Natural killer cell (primary cell): ENCODE measurements at regions not wholly inside any gene's neighbourhood (a gene's known extent, or its start where the extent isn't known, plus 50 kb on each side); places are given as distances from the start of the nearest gene placed in this dataset.
A peak's percentile ranks its signal among the peaks of the same experiment; 100 is the strongest.

Experiments
- ATAC-seq, 3 donors: fragments of 150-1000 bp in 2 of 3; fragments of 200-7000 bp in 1 of 3; cut with Tn5 transposase; 1 replicate in 1 of 3; 2 replicates in 2 of 3; pipeline ENCODE4 v1.10.0; 2021; ENCODE audit warnings: mild to moderate bottlenecking in 2 of 3, moderate library complexity in 2 of 3
- DNase-seq, 2 donors: peaks; one replicate each; pipeline versions ENCODE4 v3.0.0 to v3.0.0-alpha.2; 2013 to 2021; ENCODE audit warnings: mixed read lengths in 1 of 2
- H3K27ac ChIP-seq: one replicate; pipeline ENCODE4 v1.5.1; 2013; ENCODE audit warnings: mild to moderate bottlenecking, low read length
- H3K27me3 ChIP-seq: one replicate; pipeline ENCODE4 v1.6.1; 2013; ENCODE audit warnings: low read length; ENCODE audit not compliant: control insufficient read depth, insufficient read depth
- H3K36me3 ChIP-seq: one replicate; pipeline ENCODE4 v1.6.1; 2013; ENCODE audit warnings: low read length; ENCODE audit not compliant: control insufficient read depth, insufficient read depth
- H3K4me1 ChIP-seq: one replicate; pipeline ENCODE4 v1.6.1; 2013; ENCODE audit warnings: low read length; ENCODE audit not compliant: control insufficient read depth, insufficient read depth
- H3K4me3 ChIP-seq: one replicate; pipeline ENCODE4 v1.5.1; 2013; ENCODE audit warnings: low read length
- H3K9me3 ChIP-seq: one replicate; pipeline ENCODE4 v1.6.1; 2013; ENCODE audit warnings: low read length; ENCODE audit not compliant: control insufficient read depth, insufficient read depth
- H3K27ac Mint-ChIP-seq, 2 donors: one replicate each; pipeline ENCODE4 v1.8.0; 2022; ENCODE audit warnings: mild to moderate bottlenecking in 2 of 2, mixed read lengths in 2 of 2, moderate library complexity in 1 of 2
- H3K27me3 Mint-ChIP-seq, 2 donors: one replicate each; pipeline ENCODE4 v1.8.0; 2022; ENCODE audit warnings: low read depth in 2 of 2, mixed read lengths in 2 of 2
- H3K36me3 Mint-ChIP-seq: one replicate; pipeline ENCODE4 v1.8.0; 2022; ENCODE audit warnings: mixed read lengths
- H3K4me1 Mint-ChIP-seq, 2 donors: one replicate each; pipeline ENCODE4 v1.8.0; 2022; ENCODE audit warnings: mixed read lengths in 2 of 2
- H3K4me3 Mint-ChIP-seq: one replicate; pipeline ENCODE4 v1.8.0; 2022; ENCODE audit warnings: mild to moderate bottlenecking, moderate library complexity, mixed read lengths
- H3K9me3 Mint-ChIP-seq, 2 donors: one replicate each; pipeline ENCODE4 v1.8.0; 2022; ENCODE audit warnings: mixed read lengths in 2 of 2
- WGBS: methylation state at CpG from one replicate; pipeline ENCODE4 v1.1.7; 2013; ENCODE audit warnings: missing lambda C conversion rate; ENCODE audit not compliant: insufficient coverage; 5-methylcytosine and 5-hydroxymethylcytosine counted together
- intact Hi-C: fragments of 100-400 bp; cut with micrococcal nuclease; formaldehyde crosslinking; loops from one replicate; pipeline ENCODE4 v1.14.2; 2022
- TF ChIP-seq, protein P1 (sequence below): fragments of 200-600 bp; IDR thresholded peaks from one replicate; pipeline ENCODE4 v1.8.0; 2022; ENCODE audit warnings: antibody characterized with exemption

DNA sequence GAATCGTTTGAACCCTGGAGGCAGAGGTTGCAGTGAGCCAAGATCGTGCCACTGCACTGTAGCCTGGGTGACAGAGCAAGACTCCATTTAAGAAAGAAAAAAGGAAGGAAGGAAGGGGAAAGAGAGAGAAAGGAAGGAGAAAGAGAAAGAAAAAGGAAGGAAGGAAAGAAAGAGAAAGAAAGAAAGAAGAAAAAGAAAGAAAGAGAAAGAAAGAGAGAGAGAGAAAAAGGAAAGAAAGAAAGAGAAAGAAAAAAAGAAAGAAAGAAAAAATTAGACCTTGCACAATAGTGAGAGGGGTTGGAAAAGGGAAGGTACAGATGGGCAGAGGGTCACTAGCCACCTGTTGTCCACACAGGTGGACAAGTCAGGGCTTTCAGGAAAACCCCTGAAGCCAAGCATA is 57.6 kb upstream of the RTL6 start:
- Histone ChIP-seq H3K27me3 (no peaks in the 10 kb centered on the region), H3K27ac (no peak overlapping the region), H3K4me1 (peaks cover 7% of the 10 kb centered on the region), H3K9me3 (no peaks in the 10 kb centered on the region), H3K36me3 (no peaks in the 10 kb centered on the region), H3K4me3 (no peak overlapping the region)
- DNase-seq, result no peak
- WGBS, result 96% methylated on average over 2 of the region's 2 CpGs
- intact Hi-C loops, result no loop called here
- no peaks in the 10 kb centered on the region for H3K36me3 Mint-ChIP-seq
- ATAC-seq, result no peak
- no peaks in the 10 kb centered on the region for H3K4me1 Mint-ChIP-seq
- no peak overlapping the region for H3K27ac Mint-ChIP-seq
- TF ChIP-seq, protein P1, sequence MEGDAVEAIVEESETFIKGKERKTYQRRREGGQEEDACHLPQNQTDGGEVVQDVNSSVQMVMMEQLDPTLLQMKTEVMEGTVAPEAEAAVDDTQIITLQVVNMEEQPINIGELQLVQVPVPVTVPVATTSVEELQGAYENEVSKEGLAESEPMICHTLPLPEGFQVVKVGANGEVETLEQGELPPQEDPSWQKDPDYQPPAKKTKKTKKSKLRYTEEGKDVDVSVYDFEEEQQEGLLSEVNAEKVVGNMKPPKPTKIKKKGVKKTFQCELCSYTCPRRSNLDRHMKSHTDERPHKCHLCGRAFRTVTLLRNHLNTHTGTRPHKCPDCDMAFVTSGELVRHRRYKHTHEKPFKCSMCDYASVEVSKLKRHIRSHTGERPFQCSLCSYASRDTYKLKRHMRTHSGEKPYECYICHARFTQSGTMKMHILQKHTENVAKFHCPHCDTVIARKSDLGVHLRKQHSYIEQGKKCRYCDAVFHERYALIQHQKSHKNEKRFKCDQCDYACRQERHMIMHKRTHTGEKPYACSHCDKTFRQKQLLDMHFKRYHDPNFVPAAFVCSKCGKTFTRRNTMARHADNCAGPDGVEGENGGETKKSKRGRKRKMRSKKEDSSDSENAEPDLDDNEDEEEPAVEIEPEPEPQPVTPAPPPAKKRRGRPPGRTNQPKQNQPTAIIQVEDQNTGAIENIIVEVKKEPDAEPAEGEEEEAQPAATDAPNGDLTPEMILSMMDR, result no peak
- peaks cover 20 to 31% of the 10 kb centered on the region in 2 donors for H3K27me3 Mint-ChIP-seq
- no peaks in the 10 kb centered on the region for H3K9me3 Mint-ChIP-seq
- no peak overlapping the region for H3K4me3 Mint-ChIP-seq

DNA sequence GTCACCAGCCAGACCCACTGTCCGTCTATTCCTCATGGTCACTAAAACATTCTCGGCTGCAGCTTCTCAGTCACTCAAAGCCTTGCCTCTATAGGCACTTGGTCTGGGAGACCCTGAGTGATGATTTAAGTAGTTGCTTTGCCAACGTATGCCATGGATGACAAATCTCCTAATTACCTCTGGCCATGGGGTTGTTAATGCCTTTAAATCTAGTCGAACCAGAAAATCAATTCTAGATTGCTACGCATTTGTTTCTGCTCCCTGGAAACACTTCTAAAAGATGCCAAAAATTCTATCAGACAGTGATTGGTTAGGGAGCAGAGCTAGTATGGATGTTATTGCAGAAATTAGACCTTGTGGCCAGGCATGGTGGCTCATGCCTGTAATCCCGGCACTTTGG is 57.0 kb upstream of the RTL6 start:
- TF ChIP-seq, protein P1, result no peak
- Histone ChIP-seq H3K4me3 (no peak overlapping the region), H3K36me3 (no peaks in the 10 kb centered on the region), H3K4me1 (peaks cover 7% of the 10 kb centered on the region), H3K27ac (no peak overlapping the region), H3K9me3 (no peaks in the 10 kb centered on the region), H3K27me3 (no peaks in the 10 kb centered on the region)
- H3K9me3 Mint-ChIP-seq, result no peaks in the 10 kb centered on the region
- intact Hi-C loops, result no loop called here
- no peak for DNase-seq
- no peak for ATAC-seq
- peaks cover 20 to 28% of the 10 kb centered on the region in 2 donors for H3K27me3 Mint-ChIP-seq
- no peak overlapping the region for H3K4me3 Mint-ChIP-seq
- no peaks in the 10 kb centered on the region for H3K36me3 Mint-ChIP-seq
- H3K4me1 Mint-ChIP-seq, result no peaks in the 10 kb centered on the region
- H3K27ac Mint-ChIP-seq, result no peak overlapping the region
- WGBS, result 82% methylated on average over 6 of the region's 6 CpGs

DNA sequence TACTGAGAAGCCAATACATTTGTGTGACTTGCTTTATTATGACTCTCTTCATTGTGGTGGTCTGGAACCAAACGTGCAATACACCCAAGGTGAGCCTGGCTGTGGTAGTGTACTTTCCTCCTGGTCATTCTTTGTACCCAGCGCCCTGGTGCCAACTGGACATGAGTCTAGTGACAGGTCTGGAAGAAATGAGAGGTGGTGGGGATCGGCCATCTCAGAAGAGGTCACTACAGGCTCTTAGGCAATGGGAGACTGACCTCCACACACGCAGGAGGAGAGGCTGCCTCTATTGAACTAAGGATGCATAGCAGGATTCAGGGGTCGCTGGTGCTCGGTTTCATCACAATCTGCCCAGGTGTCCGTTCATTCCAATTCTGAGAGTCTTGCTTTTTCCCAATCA is 56.4 kb upstream of the RTL6 start:
- DNase-seq, result no peak
- Mint-ChIP-seq H3K9me3 (no peaks in the 10 kb centered on the region), H3K27ac (no peak overlapping the region), H3K27me3 (peaks cover 20 to 28% of the 10 kb centered on the region in 2 donors), H3K4me1 (no peaks in the 10 kb centered on the region), H3K4me3 (no peak overlapping the region), H3K36me3 (no peaks in the 10 kb centered on the region)
- H3K4me1 ChIP-seq, result peaks cover 7% of the 10 kb centered on the region
- H3K4me3 ChIP-seq, result no peak overlapping the region
- TF ChIP-seq, protein P1, result no peak
- intact Hi-C loops, result no loop called here
- H3K27me3 ChIP-seq, result no peaks in the 10 kb centered on the region
- no peak for ATAC-seq
- no peak overlapping the region for H3K27ac ChIP-seq
- H3K9me3 ChIP-seq, result no peaks in the 10 kb centered on the region
- 83% methylated on average over 6 of the region's 7 CpGs for WGBS
- no peaks in the 10 kb centered on the region for H3K36me3 ChIP-seq

DNA sequence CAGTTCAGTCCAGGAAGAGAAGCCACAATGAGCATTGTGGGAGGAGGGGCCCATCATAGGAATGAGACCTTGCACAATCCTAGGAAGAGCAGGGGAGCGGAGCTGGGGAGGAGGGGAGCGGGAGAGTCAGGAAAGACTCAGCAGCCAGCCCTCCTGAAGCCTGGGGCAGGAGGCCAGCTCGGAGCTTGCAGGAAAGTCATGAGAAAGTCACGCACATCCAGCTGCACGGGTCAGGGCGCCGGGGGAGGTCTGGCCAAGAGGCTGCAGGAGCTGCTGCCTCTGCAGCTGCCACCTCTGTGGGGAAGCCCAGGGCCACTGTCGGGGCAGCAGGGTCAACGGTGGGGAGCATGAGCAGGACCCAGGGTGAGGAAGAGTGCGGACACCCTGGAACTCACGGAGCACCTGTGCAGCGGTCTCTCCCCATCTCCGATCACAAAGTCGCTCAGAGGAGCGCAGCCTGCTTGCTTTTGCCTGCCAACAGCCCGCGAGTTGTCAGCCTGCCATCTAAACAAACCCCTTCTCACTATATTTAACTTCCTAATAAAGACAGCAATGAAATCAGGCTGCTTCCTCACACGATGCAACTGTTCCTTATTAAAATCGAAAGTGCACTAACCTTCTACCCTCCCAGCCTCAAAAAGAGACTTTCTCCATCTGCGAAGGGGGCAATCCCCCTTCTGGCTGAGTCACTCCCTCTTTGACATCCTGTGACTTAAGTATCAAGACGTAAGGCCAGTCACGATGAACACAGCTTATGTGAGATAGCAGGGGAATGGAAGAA is 52.9 kb upstream of the RTL6 start:
- Mint-ChIP-seq H3K27ac (no peak overlapping the region), H3K36me3 (no peaks in the 10 kb centered on the region), H3K4me3 (no peak overlapping the region), H3K4me1 (no peaks in the 10 kb centered on the region), H3K27me3 (peaks cover 18% of the 10 kb centered on the region in 2 donors), H3K9me3 (no peaks in the 10 kb centered on the region)
- H3K4me3 ChIP-seq, result no peak overlapping the region
- H3K4me1 ChIP-seq, result peaks cover 7% of the 10 kb centered on the region
- 71% methylated on average over 22 of the region's 22 CpGs for whole genome bisulfite sequencing
- no peak overlapping the region for H3K27ac ChIP-seq
- intact Hi-C loops, result no loop called here
- TF ChIP-seq, protein P1, result no peak
- H3K36me3 ChIP-seq, result no peaks in the 10 kb centered on the region
- H3K9me3 ChIP-seq, result no peaks in the 10 kb centered on the region
- peak; percentile 42 to 52 (median 50) for ATAC-seq
- peak in 1 of 2 donors; percentile 43 for DNase-seq
- H3K27me3 ChIP-seq, result no peaks in the 10 kb centered on the region
